ENCODE measurements at regions not wholly inside any gene's neighbourhood (a gene's known extent, or its start where the extent isn't known, plus 50 kb on each side); places are given as distances from the start of the nearest gene placed in this dataset.
A peak's percentile ranks its signal among the peaks of the same experiment; 100 is the strongest.

- DNase-seq: no peak
Observed at GRCh38 chr4:20412072-20412471, 160.4 kb downstream of the SLIT2 start.

GRCh38 chr4:20416800-20417199 lies 165.1 kb downstream of the SLIT2 start:
- DNase-seq: no peak

- DNase-seq: peak; percentile 69
Observed at GRCh38 chr4:20418861-20419451, 167.3 kb downstream of the SLIT2 start.

- DNase-seq: no peak
Observed at GRCh38 chr4:20420916-20421602, 169.4 kb downstream of the SLIT2 start.

GRCh38 chr4:20421603-20421985 lies 169.9 kb downstream of the SLIT2 start:
- no peak for DNase-seq

- peak; percentile 77 for DNase-seq
Observed at GRCh38 chr4:20422398-20422797, 170.7 kb downstream of the SLIT2 start.

- no peak for DNase-seq
Observed at GRCh38 chr4:20423420-20423819, 171.7 kb downstream of the SLIT2 start.

GRCh38 chr4:20426028-20426427 lies 174.3 kb downstream of the SLIT2 start:
- DNase-seq: no peak

GRCh38 chr4:20428436-20429160 lies 176.9 kb downstream of the SLIT2 start:
- DNase-seq: no peak

GRCh38 chr4:20430259-20430941 lies 178.7 kb downstream of the SLIT2 start:
- DNase-seq: no peak

GRCh38 chr4:20431543-20431951 lies 179.8 kb downstream of the SLIT2 start:
- no peak for DNase-seq

- no peak for DNase-seq
Observed at GRCh38 chr4:20432088-20432487, 180.4 kb downstream of the SLIT2 start.

- peak; percentile 7 for DNase-seq
Observed at GRCh38 chr4:20433097-20433705, 181.5 kb downstream of the SLIT2 start.

GRCh38 chr4:20440170-20440569 lies 188.5 kb downstream of the SLIT2 start:
- no peak for DNase-seq

- no peak for DNase-seq
Observed at GRCh38 chr4:20443015-20443805, 191.5 kb downstream of the SLIT2 start.

- no peak for DNase-seq
Observed at GRCh38 chr4:20444599-20445337, 193.1 kb downstream of the SLIT2 start.

- DNase-seq: no peak
Observed at GRCh38 chr4:20445933-20446723, 194.4 kb downstream of the SLIT2 start.

GRCh38 chr4:20447103-20447502 lies 195.4 kb downstream of the SLIT2 start:
- DNase-seq: no peak

- DNase-seq: no peak
Observed at GRCh38 chr4:20451986-20452385, 200.3 kb downstream of the SLIT2 start.

- DNase-seq: no peak
Observed at GRCh38 chr4:20454515-20454914, 202.8 kb downstream of the SLIT2 start.

- DNase-seq: peak; percentile 35
Observed at GRCh38 chr4:20456407-20456806, 204.7 kb downstream of the SLIT2 start.

Data from dermis blood vessel endothelial cell (primary cell).